ENCODE measurements at regions not wholly inside any gene's neighbourhood (a gene's known extent, or its start where the extent isn't known, plus 50 kb on each side); places are given as distances from the start of the nearest gene placed in this dataset.
"Not testable (repeated sequence)": the region's sequence is repeated elsewhere in the genome, so short reads cannot be mapped to it uniquely, and the experiment has no call there.

GRCh38 chr7:51847461-51848134 lies 531.0 kb upstream of the COBL start:
- in situ Hi-C loops (cut with MboI; ENCODE audit: low pct_unique_long_range_greater_than_20kb, low sequenced_read_pairs, unreplicated experiment) = no loop called here
- no peak for TF ChIP-seq CTCF (IDR thresholded peaks at IDR 0.05; ENCODE audit: extremely low read depth, insufficient read depth, missing control alignments)
- no peak for DNase-seq (ENCODE audit: low spot score)

GRCh38 chr7:51839130-51839529 lies 522.5 kb upstream of the COBL start:
- in situ Hi-C loops (cut with MboI; ENCODE audit: low pct_unique_long_range_greater_than_20kb, low sequenced_read_pairs, unreplicated experiment); DNase-seq (ENCODE audit: low spot score): not testable (repeated sequence)

GRCh38 chr7:51827631-51828030 lies 511.0 kb upstream of the COBL start:
- in situ Hi-C loops (cut with MboI; ENCODE audit: low pct_unique_long_range_greater_than_20kb, low sequenced_read_pairs, unreplicated experiment) = no loop called here
- no peak for TF ChIP-seq CTCF (IDR thresholded peaks at IDR 0.05; ENCODE audit: extremely low read depth, insufficient read depth, missing control alignments)
- DNase-seq (ENCODE audit: low spot score) = no peak

GRCh38 chr7:51824050-51824449 lies 507.4 kb upstream of the COBL start:
- DNase-seq (ENCODE audit: low spot score) = no peak
- no peak for TF ChIP-seq CTCF (IDR thresholded peaks at IDR 0.05; ENCODE audit: extremely low read depth, insufficient read depth, missing control alignments)
- in situ Hi-C loops (cut with MboI; ENCODE audit: low pct_unique_long_range_greater_than_20kb, low sequenced_read_pairs, unreplicated experiment) = no loop called here

- TF ChIP-seq CTCF (IDR thresholded peaks at IDR 0.05; ENCODE audit: extremely low read depth, insufficient read depth, missing control alignments) = no peak
- DNase-seq (ENCODE audit: low spot score) = no peak
- in situ Hi-C loops (cut with MboI; ENCODE audit: low pct_unique_long_range_greater_than_20kb, low sequenced_read_pairs, unreplicated experiment) = no loop called here
Measured at GRCh38 chr7:51823437-51823836, 506.8 kb upstream of the COBL start.

- no peak for TF ChIP-seq CTCF (IDR thresholded peaks at IDR 0.05; ENCODE audit: extremely low read depth, insufficient read depth, missing control alignments)
- DNase-seq (ENCODE audit: low spot score) = no peak
- in situ Hi-C loops (cut with MboI; ENCODE audit: low pct_unique_long_range_greater_than_20kb, low sequenced_read_pairs, unreplicated experiment) = no loop called here
Measured at GRCh38 chr7:51817694-51818225, 501.2 kb upstream of the COBL start.

- DNase-seq (ENCODE audit: low spot score); in situ Hi-C loops (cut with MboI; ENCODE audit: low pct_unique_long_range_greater_than_20kb, low sequenced_read_pairs, unreplicated experiment): not testable (repeated sequence)
Measured at GRCh38 chr7:51805783-51806431, 489.3 kb upstream of the COBL start.
